Mucosa of descending colon (tissue), 3 donors: ENCODE measurements at regions not wholly inside any gene's neighbourhood (a gene's known extent, or its start where the extent isn't known, plus 50 kb on each side); places are given as distances from the start of the nearest gene placed in this dataset.

Experiments
- ATAC-seq: fragments of 200-7000 bp; cut with Tn5 transposase; one replicate; pipeline ENCODE4 v1.9.1; 2020; ENCODE audit warnings: mild to moderate bottlenecking, moderate library complexity
- DNase-seq, 3 donors: peaks; one replicate each; pipeline ENCODE4 v3.0.0-alpha.2; 2020
- H3K36me3 ChIP-seq: fragments of 200-600 bp; one replicate; pipeline ENCODE4 v1.8.0; 2021; ENCODE audit warnings: low read depth, mild to moderate bottlenecking
- H3K4me1 ChIP-seq: fragments of 200-600 bp; one replicate; pipeline ENCODE4 v1.8.0; 2021; ENCODE audit warnings: low read depth, mild to moderate bottlenecking
- H3K4me3 ChIP-seq: fragments of 200-600 bp; one replicate; pipeline ENCODE4 v1.8.0; 2021; ENCODE audit warnings: mild to moderate bottlenecking
- H3K9me3 ChIP-seq: fragments of 200-600 bp; one replicate; pipeline ENCODE4 v1.8.0; 2021; ENCODE audit warnings: mild to moderate bottlenecking
- CTCF ChIP-seq: fragments of 200-600 bp; IDR thresholded peaks from one replicate; pipeline ENCODE4 v1.8.0; 2022; ENCODE audit warnings: antibody characterized with exemption, mild to moderate bottlenecking
- intact Hi-C, 2 donors: fragments of 100-400 bp; cut with DNase I in 1 of 2; cut with micrococcal nuclease in 1 of 2; formaldehyde crosslinking; loops; one replicate each; pipeline versions ENCODE4 v1.11.0 to v1.11.1; 2022; cut with DNase I, micrococcal nuclease
- donor health status: DM: no; HTN: no; CAD: no; lungs with moderate emphysema.
- donor health status: DM: no; HTN: no; CAD: no.
- donor health status: DM: no; HTN: yes; CAD: no.

- DNase-seq, result no peak
- Histone ChIP-seq H3K36me3 (no peaks in the 10 kb centered on the region), H3K4me1 (no peaks in the 10 kb centered on the region), H3K4me3 (no peak overlapping the region), H3K9me3 (no peaks in the 10 kb centered on the region)
- no peak for ATAC-seq
- intact Hi-C loops, result no loop called here
- TF ChIP-seq CTCF, result no peak
Observed at GRCh38 chrX:34874763-34875162, 67.8 kb upstream of the FAM47B start.

- DNase-seq (no peak), ATAC-seq (no peak)
- intact Hi-C loops, result no loop called here
Observed at GRCh38 chrX:34875204-34875603, 67.4 kb upstream of the FAM47B start.

GRCh38 chrX:34877436-34877835 lies 65.2 kb upstream of the FAM47B start:
- Histone ChIP-seq H3K36me3 (no peaks in the 10 kb centered on the region), H3K4me3 (no peak overlapping the region), H3K9me3 (no peaks in the 10 kb centered on the region), H3K4me1 (no peaks in the 10 kb centered on the region)
- TF ChIP-seq CTCF, result no peak
- DNase-seq, result no peak
- no peak for ATAC-seq
- intact Hi-C loops, result no loop called here

More at GRCh38 chrX:34875204-34875603, 67.4 kb upstream of the FAM47B start:
- Histone ChIP-seq H3K36me3 (no peaks in the 10 kb centered on the region), H3K9me3 (no peaks in the 10 kb centered on the region), H3K4me1 (no peaks in the 10 kb centered on the region), H3K4me3 (no peak overlapping the region)
- TF ChIP-seq CTCF, result no peak

GRCh38 chrX:34879346-34879745 lies 63.2 kb upstream of the FAM47B start:
- no peak for DNase-seq
- H3K4me1 ChIP-seq, result no peaks in the 10 kb centered on the region
- no peak overlapping the region for H3K4me3 ChIP-seq
- H3K9me3 ChIP-seq, result no peaks in the 10 kb centered on the region
- no peak for ATAC-seq
- no peak for TF ChIP-seq CTCF
- H3K36me3 ChIP-seq, result no peaks in the 10 kb centered on the region
- intact Hi-C loops, result no loop called here

GRCh38 chrX:34879886-34880285 lies 62.7 kb upstream of the FAM47B start:
- no peaks in the 10 kb centered on the region for H3K36me3 ChIP-seq
- H3K4me1 ChIP-seq, result no peaks in the 10 kb centered on the region
- no peak overlapping the region for H3K4me3 ChIP-seq
- no peak for TF ChIP-seq CTCF
- ATAC-seq (no peak), DNase-seq (no peak)
- intact Hi-C loops, result no loop called here
- no peaks in the 10 kb centered on the region for H3K9me3 ChIP-seq

GRCh38 chrX:34880656-34881055 lies 61.9 kb upstream of the FAM47B start:
- intact Hi-C loops, result no loop called here
- Histone ChIP-seq H3K36me3 (no peaks in the 10 kb centered on the region), H3K4me1 (no peaks in the 10 kb centered on the region), H3K9me3 (no peaks in the 10 kb centered on the region), H3K4me3 (no peak overlapping the region)
- TF ChIP-seq CTCF, result no peak
- ATAC-seq, result no peak
- no peak for DNase-seq
